ENCODE measurements at regions not wholly inside any gene's neighbourhood (a gene's known extent, or its start where the extent isn't known, plus 50 kb on each side); places are given as distances from the start of the nearest gene placed in this dataset.

GRCh38 chr1:213643360-213643759 lies 344.4 kb upstream of the PROX1 start:
- ATAC-seq: no peak

GRCh38 chr1:213647864-213648650 lies 339.7 kb upstream of the PROX1 start:
- TF ChIP-seq RARB (CRISPR knock-in tag; IDR thresholded peaks at IDR 0.05): no peak
- no peak for TF ChIP-seq ZNF565 (CRISPR knock-in tag; conservative IDR thresholded peaks at IDR 0.05; ENCODE audit: low read depth)
- TF ChIP-seq TSHZ2 (CRISPR knock-in tag; IDR thresholded peaks at IDR 0.05): no peak
- no peak for TF ChIP-seq GLIS3 (CRISPR knock-in tag; IDR thresholded peaks at IDR 0.05)
- TF ChIP-seq ZFP30 (CRISPR knock-in tag; IDR thresholded peaks at IDR 0.05): no peak
- no peak for TF ChIP-seq CSRNP3 (CRISPR knock-in tag; IDR thresholded peaks at IDR 0.05)
- TF ChIP-seq CSDC2 (CRISPR knock-in tag; IDR thresholded peaks at IDR 0.05): no peak
- TF ChIP-seq SNAI2 (CRISPR knock-in tag; IDR thresholded peaks at IDR 0.05): no peak
- no peak for ATAC-seq

More at GRCh38 chr1:213643360-213643759, 344.4 kb upstream of the PROX1 start:
- TF ChIP-seq PATZ1 (CRISPR knock-in tag; IDR thresholded peaks at IDR 0.05; ENCODE audit: borderline replicate concordance) (no peak), TSHZ2 (CRISPR knock-in tag; IDR thresholded peaks at IDR 0.05) (no peak), CSDC2 (CRISPR knock-in tag; IDR thresholded peaks at IDR 0.05) (no peak), GLIS3 (CRISPR knock-in tag; IDR thresholded peaks at IDR 0.05) (no peak), ISL1 (CRISPR knock-in tag; IDR thresholded peaks at IDR 0.05) (no peak), POU6F1 (CRISPR knock-in tag; IDR thresholded peaks at IDR 0.05; ENCODE audit: borderline replicate concordance, low read depth) (no peak), ESRRG (CRISPR knock-in tag; IDR thresholded peaks at IDR 0.05) (no peak), ZC3H10 (CRISPR knock-in tag; IDR thresholded peaks at IDR 0.05) (no peak), CSRNP3 (CRISPR knock-in tag; IDR thresholded peaks at IDR 0.05) (no peak), PPARA (CRISPR knock-in tag; IDR thresholded peaks at IDR 0.05; ENCODE audit: borderline replicate concordance) (no peak), RARB (CRISPR knock-in tag; IDR thresholded peaks at IDR 0.05) (no peak), TCF4 (CRISPR knock-in tag; IDR thresholded peaks at IDR 0.05; ENCODE audit: borderline replicate concordance) (no peak)

GRCh38 chr1:213649373-213649772 lies 338.4 kb upstream of the PROX1 start:
- ATAC-seq: no peak
- TF ChIP-seq SNAI2 (CRISPR knock-in tag; IDR thresholded peaks at IDR 0.05): no peak
- no peak for TF ChIP-seq ISL1 (CRISPR knock-in tag; IDR thresholded peaks at IDR 0.05)
- TF ChIP-seq CSDC2 (CRISPR knock-in tag; IDR thresholded peaks at IDR 0.05): no peak
- TF ChIP-seq ZNF70 (CRISPR knock-in tag; IDR thresholded peaks at IDR 0.05): no peak
- TF ChIP-seq ZNF565 (CRISPR knock-in tag; conservative IDR thresholded peaks at IDR 0.05; ENCODE audit: low read depth): no peak
- no peak for TF ChIP-seq ZNF8 (CRISPR knock-in tag; IDR thresholded peaks at IDR 0.05)
- no peak for TF ChIP-seq PPARA (CRISPR knock-in tag; IDR thresholded peaks at IDR 0.05; ENCODE audit: borderline replicate concordance)
- no peak for TF ChIP-seq ZC3H10 (CRISPR knock-in tag; IDR thresholded peaks at IDR 0.05)
- TF ChIP-seq OSR1 (CRISPR knock-in tag; IDR thresholded peaks at IDR 0.05): no peak
- no peak for TF ChIP-seq CSRNP3 (CRISPR knock-in tag; IDR thresholded peaks at IDR 0.05)
- TF ChIP-seq TSHZ2 (CRISPR knock-in tag; IDR thresholded peaks at IDR 0.05): no peak

Data from SK-N-SH treated with all-trans-retinoic acid at 6 μM for 48 hours (cell line).